HUES64 (cell line): ENCODE measurements at regions not wholly inside any gene's neighbourhood (a gene's known extent, or its start where the extent isn't known, plus 50 kb on each side); places are given as distances from the start of the nearest gene placed in this dataset.
"Not testable (repeated sequence)": the region's sequence is repeated elsewhere in the genome, so short reads cannot be mapped to it uniquely, and the experiment has no call there.

ENCODE experiments used
- H3K27ac ChIP-seq: 2 replicates; pipeline ENCODE4 v1.7.0; 2013; ENCODE audit warnings: low read depth, low read length, inconsistent platforms
- H3K27me3 ChIP-seq: 2 replicates; pipeline ENCODE4 v1.6.1; 2013; ENCODE audit warnings: mild to moderate bottlenecking, low read length; ENCODE audit not compliant: insufficient read depth
- H3K36me3 ChIP-seq: 2 replicates; pipeline ENCODE4 v1.6.1; 2013; ENCODE audit warnings: mild to moderate bottlenecking, low read length; ENCODE audit not compliant: insufficient read depth
- H3K4me1 ChIP-seq: 2 replicates; pipeline ENCODE4 v1.6.1; 2013; ENCODE audit warnings: mild to moderate bottlenecking, low read length, moderate library complexity; ENCODE audit not compliant: insufficient read depth
- H3K4me3 ChIP-seq: 2 replicates; pipeline ENCODE4 v1.5.1; 2013; ENCODE audit warnings: mild to moderate bottlenecking, low read length, moderate library complexity
- H3K9ac ChIP-seq: 2 replicates; pipeline ENCODE4 v1.6.1; 2013; ENCODE audit warnings: mild to moderate bottlenecking, low read depth, low read length
- H3K9me3 ChIP-seq: 2 replicates; pipeline ENCODE4 v1.6.1; 2013; ENCODE audit warnings: low read depth, low read length; ENCODE audit not compliant: insufficient read depth
- WGBS: fragments of 150-250, 120-280 bp; methylation state at CpG from one replicate; pipeline ENCODE4 v1.1.7; 2013; ENCODE audit warnings: missing lambda C conversion rate; 5-methylcytosine and 5-hydroxymethylcytosine counted together

GRCh38 chr11:90310210-90310609, 87.4 kb upstream of the CHORDC1 start:
- Histone ChIP-seq H3K36me3 (no peaks in the 10 kb centered on the region), H3K27me3 (no peaks in the 10 kb centered on the region), H3K27ac (no peak overlapping the region), H3K4me3 (no peak overlapping the region), H3K4me1 (no peaks in the 10 kb centered on the region), H3K9ac (no peak overlapping the region), H3K9me3 (no peaks in the 10 kb centered on the region)
- no CpG with 5 or more reads among the region's 1 CpG for WGBS

- H3K4me1 ChIP-seq = no peaks in the 10 kb centered on the region
- no peak overlapping the region for H3K9ac ChIP-seq
- 100% methylated on average over 1 of the region's 2 CpGs for WGBS
- no peaks in the 10 kb centered on the region for H3K36me3 ChIP-seq
- H3K27ac ChIP-seq = no peak overlapping the region
- no peaks in the 10 kb centered on the region for H3K27me3 ChIP-seq
- no peaks in the 10 kb centered on the region for H3K9me3 ChIP-seq
- no peak overlapping the region for H3K4me3 ChIP-seq
These were observed 86.8 kb upstream of the CHORDC1 start for GRCh38 chr11:90309693-90310092.

DNA sequence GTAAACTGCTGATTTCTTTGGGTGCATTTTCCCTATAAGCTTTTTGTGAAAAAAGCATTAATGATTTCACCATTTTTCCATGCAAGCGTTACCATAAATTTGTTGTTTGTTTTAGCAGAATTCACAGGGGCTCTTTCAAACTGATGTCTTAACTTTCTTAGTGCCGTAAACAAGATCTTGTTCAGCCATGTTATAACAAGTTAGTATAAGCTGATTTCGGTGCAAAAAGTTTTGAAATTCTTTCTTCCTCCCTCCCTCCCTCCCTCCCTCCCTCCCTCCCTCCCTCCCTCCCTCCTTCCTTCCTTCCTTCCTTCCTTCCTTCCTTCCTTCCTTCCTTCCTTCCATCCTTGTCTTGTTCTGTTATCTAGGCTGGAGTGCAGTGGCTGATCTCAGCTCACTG, 71.7 kb upstream of the CHORDC1 start:
- Histone ChIP-seq H3K9me3 (no peaks in the 10 kb centered on the region), H3K4me3 (no peak overlapping the region), H3K27ac (no peak overlapping the region), H3K27me3 (no peaks in the 10 kb centered on the region), H3K4me1 (no peaks in the 10 kb centered on the region), H3K36me3 (no peaks in the 10 kb centered on the region), H3K9ac (no peak overlapping the region)
- WGBS = 100% methylated on average over 2 of the region's 3 CpGs

- Histone ChIP-seq H3K4me1 (no peaks in the 10 kb centered on the region), H3K36me3 (no peaks in the 10 kb centered on the region), H3K4me3 (no peak overlapping the region), H3K9ac (no peak overlapping the region), H3K27ac (no peak overlapping the region), H3K27me3 (no peaks in the 10 kb centered on the region), H3K9me3 (no peaks in the 10 kb centered on the region)
- WGBS = 100% methylated on average over 1 of the region's 2 CpGs
These were observed 71.2 kb upstream of the CHORDC1 start for GRCh38 chr11:90294091-90294490.

GRCh38 chr11:90288212-90288821, 65.5 kb upstream of the CHORDC1 start:
- Histone ChIP-seq H3K4me1 (no peaks in the 10 kb centered on the region), H3K36me3 (no peaks in the 10 kb centered on the region), H3K27ac (no peak overlapping the region), H3K9ac (no peak overlapping the region), H3K9me3 (no peaks in the 10 kb centered on the region), H3K4me3 (no peak overlapping the region), H3K27me3 (no peaks in the 10 kb centered on the region)
- 60% methylated on average over 3 of the region's 3 CpGs for WGBS

GRCh38 chr11:90286640-90287039, 63.8 kb upstream of the CHORDC1 start:
- no peak overlapping the region for H3K27ac ChIP-seq
- H3K4me1 ChIP-seq = no peaks in the 10 kb centered on the region
- WGBS = 69% methylated on average over 2 of the region's 2 CpGs
- no peaks in the 10 kb centered on the region for H3K36me3 ChIP-seq
- no peak overlapping the region for H3K9ac ChIP-seq
- no peaks in the 10 kb centered on the region for H3K9me3 ChIP-seq
- no peaks in the 10 kb centered on the region for H3K27me3 ChIP-seq
- H3K4me3 ChIP-seq = no peak overlapping the region

DNA sequence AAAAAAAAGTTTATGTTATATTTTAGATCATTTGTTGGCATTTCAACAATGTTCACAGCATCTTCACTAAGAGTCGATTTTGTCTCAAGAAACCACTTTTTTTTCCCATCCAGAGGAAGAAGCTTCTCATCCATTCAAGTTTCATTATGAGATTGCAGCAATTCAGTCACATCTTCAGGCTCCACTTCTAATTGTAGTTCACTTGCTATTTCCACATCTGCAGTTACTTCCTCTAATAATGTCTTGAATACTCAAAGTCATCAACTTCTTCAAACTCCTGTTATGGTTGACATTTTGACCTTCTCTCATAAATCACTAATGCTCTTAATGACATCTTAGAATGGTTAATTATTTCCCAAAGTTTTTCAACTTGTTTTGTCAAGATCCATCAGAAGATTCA, 61.3 kb upstream of the CHORDC1 start:
- Histone ChIP-seq H3K4me1 (no peaks in the 10 kb centered on the region), H3K4me3 (no peak overlapping the region), H3K9me3 (no peaks in the 10 kb centered on the region), H3K27me3 (no peaks in the 10 kb centered on the region), H3K27ac (no peak overlapping the region), H3K36me3 (no peaks in the 10 kb centered on the region), H3K9ac (no peak overlapping the region)
- WGBS = 91% methylated on average over 1 of the region's 1 CpG

GRCh38 chr11:90282551-90283071, 59.8 kb upstream of the CHORDC1 start:
- not testable (repeated sequence) for H3K4me3 ChIP-seq, H3K36me3 ChIP-seq, H3K27ac ChIP-seq, H3K9ac ChIP-seq, H3K4me1 ChIP-seq, H3K9me3 ChIP-seq, H3K27me3 ChIP-seq
- 94% methylated on average over 13 of the region's 13 CpGs for WGBS

DNA sequence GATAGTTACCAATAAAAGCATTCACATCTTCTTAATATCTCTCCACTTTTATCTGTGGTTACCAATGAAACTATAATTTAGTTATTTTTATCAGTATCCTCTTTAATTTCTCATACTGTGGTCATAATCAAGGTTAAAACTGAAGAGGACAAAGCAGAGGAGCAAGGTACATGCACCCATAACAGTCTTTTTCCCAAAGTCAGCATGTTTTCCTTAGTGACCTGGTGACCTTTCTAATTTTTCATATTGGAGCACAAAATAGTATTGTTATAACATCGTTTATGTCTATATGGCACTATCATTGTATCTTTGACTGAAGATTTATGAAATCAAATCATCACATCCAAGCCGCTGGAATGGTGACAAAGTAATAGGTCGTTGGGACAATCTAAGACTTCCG, 51.5 kb upstream of the CHORDC1 start:
- Histone ChIP-seq H3K36me3 (no peaks in the 10 kb centered on the region), H3K9ac (no peak overlapping the region), H3K4me1 (no peaks in the 10 kb centered on the region), H3K27ac (no peak overlapping the region), H3K9me3 (peaks cover 8% of the 10 kb centered on the region; the same call in 1 of the 2 replicates), H3K4me3 (no peak overlapping the region), H3K27me3 (no peaks in the 10 kb centered on the region)
- 89% methylated on average over 3 of the region's 4 CpGs for WGBS
